Osteocyte (in vitro differentiated cells): ENCODE measurements at regions not wholly inside any gene's neighbourhood (a gene's known extent, or its start where the extent isn't known, plus 50 kb on each side); places are given as distances from the start of the nearest gene placed in this dataset.
"Not testable (repeated sequence)": the region's sequence is repeated elsewhere in the genome, so short reads cannot be mapped to it uniquely, and the experiment has no call there.

ENCODE experiments used
- DNase-seq: peaks from one replicate; pipeline ENCODE4 v3.0.0; 2021; ENCODE audit warnings: mixed read lengths; ENCODE audit not compliant: unreplicated experiment; ENCODE audit errors: extremely low spot score
- H3K27ac Mint-ChIP-seq: one replicate; pipeline ENCODE4 v1.8.0; 2021; ENCODE audit warnings: mild to moderate bottlenecking, mixed read lengths; ENCODE audit not compliant: unreplicated experiment
- H3K27me3 Mint-ChIP-seq: one replicate; pipeline ENCODE4 v1.8.0; 2021; ENCODE audit warnings: mixed read lengths; ENCODE audit not compliant: unreplicated experiment
- H3K36me3 Mint-ChIP-seq: one replicate; pipeline ENCODE4 v1.8.0; 2021; ENCODE audit warnings: mixed read lengths; ENCODE audit not compliant: unreplicated experiment
- H3K4me1 Mint-ChIP-seq: one replicate; pipeline ENCODE4 v1.8.0; 2021; ENCODE audit warnings: mixed read lengths; ENCODE audit not compliant: unreplicated experiment
- H3K4me3 Mint-ChIP-seq: one replicate; pipeline ENCODE4 v1.8.0; 2021; ENCODE audit warnings: mild to moderate bottlenecking, moderate library complexity, mixed read lengths; ENCODE audit not compliant: unreplicated experiment
- H3K9me3 Mint-ChIP-seq: one replicate; pipeline ENCODE4 v1.8.0; 2021; ENCODE audit warnings: mixed read lengths; ENCODE audit not compliant: unreplicated experiment
- TF ChIP-seq, protein P1 (sequence below): fragments of 200-600 bp; sonication (generic); IDR thresholded peaks from 2 replicates; pipeline ENCODE4 v1.5.0; 2021; ENCODE audit warnings: antibody characterized with exemption, mild to moderate bottlenecking, moderate library complexity

DNA sequence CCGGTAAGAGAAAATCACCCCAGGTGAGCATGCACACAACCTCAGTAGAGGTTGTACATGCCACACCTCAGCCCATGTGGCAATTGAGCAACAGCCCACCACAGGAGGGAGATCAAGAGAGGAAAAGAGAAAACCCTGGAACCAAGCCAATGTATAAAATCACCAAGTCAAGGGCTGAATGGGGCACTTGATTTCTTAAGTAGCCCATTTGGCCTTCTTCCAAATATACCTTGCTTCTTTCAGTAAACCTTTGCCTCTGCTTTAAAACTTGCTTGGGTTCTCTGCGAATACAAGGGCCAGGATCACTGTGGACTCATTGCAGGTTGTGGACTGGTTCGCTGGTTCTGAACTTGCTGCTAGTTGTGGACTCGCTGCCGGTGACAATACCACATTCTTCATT is 1814.0 kb downstream of the PLA2G4A start:
- DNase-seq, result no peak
- Mint-ChIP-seq H3K9me3 (no peaks in the 10 kb centered on the region), H3K36me3 (no peaks in the 10 kb centered on the region), H3K27me3 (no peaks in the 10 kb centered on the region), H3K4me1 (peaks cover 1% of the 10 kb centered on the region), H3K4me3 (no peak overlapping the region), H3K27ac (no peak overlapping the region)
- TF ChIP-seq, protein P1, sequence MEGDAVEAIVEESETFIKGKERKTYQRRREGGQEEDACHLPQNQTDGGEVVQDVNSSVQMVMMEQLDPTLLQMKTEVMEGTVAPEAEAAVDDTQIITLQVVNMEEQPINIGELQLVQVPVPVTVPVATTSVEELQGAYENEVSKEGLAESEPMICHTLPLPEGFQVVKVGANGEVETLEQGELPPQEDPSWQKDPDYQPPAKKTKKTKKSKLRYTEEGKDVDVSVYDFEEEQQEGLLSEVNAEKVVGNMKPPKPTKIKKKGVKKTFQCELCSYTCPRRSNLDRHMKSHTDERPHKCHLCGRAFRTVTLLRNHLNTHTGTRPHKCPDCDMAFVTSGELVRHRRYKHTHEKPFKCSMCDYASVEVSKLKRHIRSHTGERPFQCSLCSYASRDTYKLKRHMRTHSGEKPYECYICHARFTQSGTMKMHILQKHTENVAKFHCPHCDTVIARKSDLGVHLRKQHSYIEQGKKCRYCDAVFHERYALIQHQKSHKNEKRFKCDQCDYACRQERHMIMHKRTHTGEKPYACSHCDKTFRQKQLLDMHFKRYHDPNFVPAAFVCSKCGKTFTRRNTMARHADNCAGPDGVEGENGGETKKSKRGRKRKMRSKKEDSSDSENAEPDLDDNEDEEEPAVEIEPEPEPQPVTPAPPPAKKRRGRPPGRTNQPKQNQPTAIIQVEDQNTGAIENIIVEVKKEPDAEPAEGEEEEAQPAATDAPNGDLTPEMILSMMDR, result no peak

DNA sequence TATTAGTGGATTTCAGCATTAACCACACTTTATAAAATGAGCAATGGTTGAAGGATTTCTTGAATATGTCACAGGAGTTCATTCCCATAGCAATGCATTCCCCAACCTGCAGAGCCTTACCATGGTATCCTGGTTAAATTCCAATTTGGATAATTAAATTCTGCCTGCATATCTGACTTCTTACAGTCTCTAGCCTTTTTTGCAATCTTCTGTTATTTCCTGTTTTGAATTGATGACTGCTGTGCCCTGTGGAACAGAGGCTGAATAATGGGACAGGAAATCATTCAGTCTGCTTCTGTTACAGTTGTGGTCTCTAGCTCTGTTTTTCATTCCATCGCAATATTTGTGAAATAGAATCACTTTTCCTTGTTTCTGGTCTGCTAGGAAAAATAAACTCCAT is 1823.9 kb downstream of the PLA2G4A start:
- Mint-ChIP-seq H3K27me3 (no peaks in the 10 kb centered on the region), H3K4me3 (no peak overlapping the region), H3K27ac (peak overlapping the region; percentile 3), H3K4me1 (peaks cover 35% of the 10 kb centered on the region), H3K36me3 (no peaks in the 10 kb centered on the region), H3K9me3 (no peaks in the 10 kb centered on the region)
- DNase-seq, result no peak
- TF ChIP-seq, protein P1, result no peak

DNA sequence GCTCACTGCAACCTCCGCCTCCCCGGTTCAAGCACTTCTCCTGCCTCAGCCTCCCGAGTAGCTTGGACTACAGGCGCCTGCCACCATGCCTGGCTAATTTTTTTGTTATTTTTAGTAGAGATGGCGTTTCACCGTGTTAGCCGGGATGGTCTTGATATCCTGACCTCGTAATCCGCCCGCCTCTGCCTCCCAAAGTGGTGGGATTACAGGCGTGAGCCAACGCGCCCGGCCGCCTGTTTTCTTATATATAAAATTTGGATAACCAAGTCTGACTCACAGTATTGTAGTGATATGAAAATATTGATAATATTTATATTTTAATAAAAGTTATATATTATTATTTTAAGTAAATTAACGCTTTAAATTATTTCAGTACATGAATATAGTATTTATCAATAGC is 1821.7 kb downstream of the BRINP3 start:
- H3K4me1 Mint-ChIP-seq, result peaks cover 35% of the 10 kb centered on the region
- H3K36me3 Mint-ChIP-seq, DNase-seq: not testable (repeated sequence)

DNA sequence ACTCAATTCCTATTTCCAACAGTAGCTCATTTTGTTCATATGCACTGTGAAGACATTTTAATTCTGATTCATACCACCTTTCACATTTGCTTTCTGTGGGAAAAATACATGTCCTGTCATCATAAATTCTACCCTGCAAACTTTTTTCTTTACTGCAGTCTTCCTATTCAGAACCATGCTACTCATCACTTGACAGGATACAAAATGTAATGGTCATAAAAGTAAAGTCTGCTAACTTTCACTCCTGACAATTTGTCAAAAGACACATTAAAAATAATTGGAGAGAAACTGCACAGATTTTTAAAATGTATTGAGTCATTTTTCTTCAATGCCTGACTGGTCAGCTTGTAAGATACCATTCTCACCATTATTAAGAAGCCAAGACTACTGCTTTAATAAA is 1817.1 kb downstream of the BRINP3 start:
- Mint-ChIP-seq H3K4me1 (peaks cover 4% of the 10 kb centered on the region), H3K36me3 (no peaks in the 10 kb centered on the region), H3K27ac (no peak overlapping the region), H3K27me3 (no peaks in the 10 kb centered on the region), H3K9me3 (no peaks in the 10 kb centered on the region), H3K4me3 (no peak overlapping the region)
- no peak for DNase-seq
- TF ChIP-seq, protein P1, result no peak

More for the DNA sequence above, 1821.7 kb downstream of the BRINP3 start:
- not testable (repeated sequence) for H3K27ac Mint-ChIP-seq, H3K9me3 Mint-ChIP-seq, H3K27me3 Mint-ChIP-seq, H3K4me3 Mint-ChIP-seq

DNA sequence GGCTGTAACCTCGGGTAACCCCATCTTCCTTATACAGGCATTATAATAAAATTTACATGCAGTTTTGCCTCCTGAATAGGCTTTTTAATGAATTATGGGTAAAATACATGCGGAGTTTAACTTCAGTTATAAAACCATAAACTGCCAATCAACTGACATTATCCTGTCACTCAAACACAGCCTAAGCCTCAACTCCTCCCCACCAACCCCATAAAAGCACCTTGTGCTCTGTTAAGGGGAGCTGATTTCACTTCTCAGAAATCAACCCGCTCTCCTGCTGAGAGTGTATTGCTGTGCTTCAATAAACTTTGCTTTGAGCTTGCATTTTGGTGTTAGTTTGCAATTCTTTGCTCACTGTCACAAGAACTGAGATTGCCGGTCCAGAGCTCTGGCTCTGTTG is 1812.2 kb downstream of the BRINP3 start:
- Mint-ChIP-seq H3K4me3 (no peak overlapping the region), H3K27ac (no peak overlapping the region), H3K27me3 (no peaks in the 10 kb centered on the region), H3K36me3 (no peaks in the 10 kb centered on the region), H3K9me3 (no peaks in the 10 kb centered on the region), H3K4me1 (no peaks in the 10 kb centered on the region)
- TF ChIP-seq, protein P1, result no peak
- no peak for DNase-seq

DNA sequence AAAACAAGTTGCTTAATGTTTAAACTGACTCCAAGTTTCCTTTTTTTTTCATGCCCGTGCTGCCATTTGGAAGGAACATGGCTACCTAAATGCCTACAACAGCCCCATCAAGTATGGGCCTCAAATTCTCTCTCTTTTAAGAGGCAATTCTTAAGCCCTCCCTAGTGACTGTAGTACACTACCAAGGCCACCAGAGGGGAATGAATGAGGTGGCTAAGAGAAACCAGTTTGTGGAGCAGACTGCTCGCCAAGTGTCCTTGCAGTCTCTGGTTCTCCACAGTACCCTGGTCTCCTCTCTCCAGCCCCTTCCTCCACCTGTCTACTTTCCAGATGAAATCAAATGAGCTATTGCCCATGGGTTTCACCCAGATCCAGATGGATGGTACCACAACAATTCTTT is 1809.6 kb downstream of the BRINP3 start:
- Mint-ChIP-seq H3K36me3 (no peaks in the 10 kb centered on the region), H3K27me3 (no peaks in the 10 kb centered on the region), H3K9me3 (no peaks in the 10 kb centered on the region), H3K27ac (no peak overlapping the region), H3K4me1 (no peaks in the 10 kb centered on the region), H3K4me3 (no peak overlapping the region)
- no peak for DNase-seq
- TF ChIP-seq, protein P1, result no peak
